Loucy (cell line): ENCODE measurements at regions not wholly inside any gene's neighbourhood (a gene's known extent, or its start where the extent isn't known, plus 50 kb on each side); places are given as distances from the start of the nearest gene placed in this dataset.

ENCODE experiments used
- EZH2phosphoT487 ChIP-seq: fragments of 200-600 bp; IDR thresholded peaks from 2 replicates; pipeline ENCODE4 v1.6.1; 2018; ENCODE audit warnings: antibody characterized with exemption, mild to moderate bottlenecking, moderate library complexity, borderline replicate concordance
- TF ChIP-seq, protein P1 (sequence below): fragments of 200-600 bp; sonication (generic); conservative IDR thresholded peaks from 2 replicates; pipeline ENCODE4 v1.5.1; 2014; ENCODE audit warnings: mild to moderate bottlenecking, antibody characterized with exemption, low read length

DNA sequence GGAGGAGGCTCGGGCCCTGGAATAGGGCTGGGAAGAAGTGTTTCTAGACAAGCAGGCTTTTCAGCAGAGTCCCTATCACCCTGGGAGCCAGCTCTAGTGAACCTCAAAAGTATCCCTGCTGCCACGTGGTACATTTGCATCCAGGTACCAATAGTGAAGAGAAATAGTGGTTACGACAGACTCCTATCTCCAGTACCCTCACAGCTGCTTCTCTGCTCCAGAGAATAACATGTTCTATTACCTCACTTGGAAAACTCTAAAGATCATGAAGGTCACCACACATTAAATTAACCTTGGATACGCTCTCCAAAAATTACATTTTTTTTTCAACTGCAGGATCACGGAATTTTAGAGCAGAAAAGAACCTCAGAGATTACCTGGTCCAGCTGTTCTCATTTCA is 230.4 kb upstream of the PLD5 start:
- TF ChIP-seq, protein P1, sequence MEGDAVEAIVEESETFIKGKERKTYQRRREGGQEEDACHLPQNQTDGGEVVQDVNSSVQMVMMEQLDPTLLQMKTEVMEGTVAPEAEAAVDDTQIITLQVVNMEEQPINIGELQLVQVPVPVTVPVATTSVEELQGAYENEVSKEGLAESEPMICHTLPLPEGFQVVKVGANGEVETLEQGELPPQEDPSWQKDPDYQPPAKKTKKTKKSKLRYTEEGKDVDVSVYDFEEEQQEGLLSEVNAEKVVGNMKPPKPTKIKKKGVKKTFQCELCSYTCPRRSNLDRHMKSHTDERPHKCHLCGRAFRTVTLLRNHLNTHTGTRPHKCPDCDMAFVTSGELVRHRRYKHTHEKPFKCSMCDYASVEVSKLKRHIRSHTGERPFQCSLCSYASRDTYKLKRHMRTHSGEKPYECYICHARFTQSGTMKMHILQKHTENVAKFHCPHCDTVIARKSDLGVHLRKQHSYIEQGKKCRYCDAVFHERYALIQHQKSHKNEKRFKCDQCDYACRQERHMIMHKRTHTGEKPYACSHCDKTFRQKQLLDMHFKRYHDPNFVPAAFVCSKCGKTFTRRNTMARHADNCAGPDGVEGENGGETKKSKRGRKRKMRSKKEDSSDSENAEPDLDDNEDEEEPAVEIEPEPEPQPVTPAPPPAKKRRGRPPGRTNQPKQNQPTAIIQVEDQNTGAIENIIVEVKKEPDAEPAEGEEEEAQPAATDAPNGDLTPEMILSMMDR = no peak
- no peak for TF ChIP-seq EZH2phosphoT487
